Stomach (tissue), 8 donors: ENCODE measurements at regions not wholly inside any gene's neighbourhood (a gene's known extent, or its start where the extent isn't known, plus 50 kb on each side); places are given as distances from the start of the nearest gene placed in this dataset.

Experiments used
- DNase-seq, 2 donors: peaks; one replicate each; pipeline versions ENCODE4 v3.0.0 to v3.0.0-alpha.2; 2013 to 2019
- H3K27ac ChIP-seq, 5 donors: fragments of 200-600 bp in 4 of 5; sonication (generic) in 4 of 5; one replicate each; pipeline ENCODE4 v1.5.1; 2013 to 2019; ENCODE audit warnings: mild to moderate bottlenecking in 1 of 5, moderate library complexity in 1 of 5
- H3K27me3 ChIP-seq, 3 donors: fragments of 200-600 bp; sonication (generic); one replicate each; pipeline ENCODE4 v1.5.1; 2017 to 2019; ENCODE audit warnings: mixed run types in 1 of 3
- H3K36me3 ChIP-seq, 4 donors: fragments of 200-600 bp; sonication (generic); 1 replicate in 3 of 4; 2 replicates in 1 of 4; pipeline ENCODE4 v1.5.1; 2016 to 2019
- H3K4me1 ChIP-seq, 4 donors: fragments of 200-600 bp; sonication (generic); one replicate each; pipeline ENCODE4 v1.5.1; 2016 to 2019
- H3K4me3 ChIP-seq, 4 donors: fragments of 200-600 bp; sonication (generic) in 3 of 4; one replicate each; pipeline ENCODE4 v1.5.1; 2016 to 2019; ENCODE audit warnings: mild to moderate bottlenecking in 1 of 4
- H3K9me3 ChIP-seq, 4 donors: fragments of 200-600 bp; sonication (generic); one replicate each; pipeline ENCODE4 v1.5.1; 2016 to 2019
- CTCF ChIP-seq, 7 experiments: fragments of 450-650 bp in 4 of 7; fragments of 200-600 bp in 3 of 7; sonication (generic) in 3 of 7; IDR thresholded peaks; one replicate each; pipeline ENCODE4 v1.5.1; 2016 to 2019; ENCODE audit warnings: antibody characterized with exemption in 7 of 7, control low read depth in 2 of 7, mild to moderate bottlenecking in 1 of 7
- EP300 ChIP-seq: sonication (generic); formaldehyde crosslinking; IDR thresholded peaks from one replicate; pipeline ENCODE4 v1.6.1; 2017; ENCODE audit warnings: antibody characterized with exemption
- POLR2A ChIP-seq, 4 donors: fragments of 450-650 bp; IDR thresholded peaks; one replicate each; pipeline ENCODE4 v1.6.1; 2016; ENCODE audit warnings: antibody characterized with exemption in 4 of 4, control low read depth in 2 of 4, mild to moderate bottlenecking in 1 of 4, moderate library complexity in 1 of 4
- POLR2AphosphoS5 ChIP-seq, 3 donors: sonication (generic); formaldehyde crosslinking; IDR thresholded peaks; one replicate each; pipeline ENCODE4 v1.6.1; 2016; ENCODE audit warnings: antibody characterized with exemption in 3 of 3
- WGBS, 5 donors: extraction: QIAGEN DNeasy Blood & Tissue Kit in 3 of 5; methylation state at CpG; one replicate each; pipeline versions ENCODE4 v1.1.5 to v1.1.7; 2013 to 2018; 5-methylcytosine and 5-hydroxymethylcytosine counted together
- intact Hi-C: fragments of 100-400 bp; cut with DNase I; formaldehyde crosslinking; loops from one replicate; pipeline ENCODE4 v1.15.1; 2023; ENCODE audit warnings: low total_unique reads
- donor health status: healthy with polysubstance abuse.
- donor health status: Bipolar disorder and iron deficiency.
- donor health status: healthy.

- WGBS, 5 donors, result 61 to 82% (median 71%) methylated on average over 4 of the region's 4 CpGs
- DNase-seq, result no peak
- Histone ChIP-seq H3K9me3 (no peaks in the 10 kb centered on the region), H3K27me3 (no peaks in the 10 kb centered on the region), H3K4me1 (no peaks in the 10 kb centered on the region), H3K27ac (no peak overlapping the region), H3K36me3 (no peaks in the 10 kb centered on the region), H3K4me3 (no peak overlapping the region)
- TF ChIP-seq POLR2AphosphoS5 (IDR thresholded peaks at IDR 0.05), result no peak
- no peak for TF ChIP-seq EP300
- TF ChIP-seq CTCF (IDR thresholded peaks at IDR 0.05), result no peak
- no peak for TF ChIP-seq POLR2A (IDR thresholded peaks at IDR 0.05)
- intact Hi-C loops, result no loop called here
Observed at GRCh38 chr4:166259081-166259480, 386.0 kb downstream of the TLL1 start.

GRCh38 chr4:166274136-166274761 lies 401.2 kb downstream of the TLL1 start:
- WGBS, 5 donors, result 79 to 86% (median 80%) methylated on average over 21 of the region's 21 CpGs
- no peak for DNase-seq

GRCh38 chr4:166274775-166275174 lies 401.7 kb downstream of the TLL1 start:
- Histone ChIP-seq H3K4me3 (no peak overlapping the region), H3K4me1 (no peaks in the 10 kb centered on the region), H3K27ac (no peak overlapping the region), H3K36me3 (no peaks in the 10 kb centered on the region), H3K9me3 (no peaks in the 10 kb centered on the region), H3K27me3 (no peaks in the 10 kb centered on the region)
- TF ChIP-seq EP300 (no peak), CTCF (IDR thresholded peaks at IDR 0.05) (no peak), POLR2A (IDR thresholded peaks at IDR 0.05) (no peak)
- intact Hi-C loops, result no loop called here
- no peak for DNase-seq
- WGBS, 5 donors, result 68 to 84% (median 76%) methylated on average over 1 of the region's 1 CpG

More at GRCh38 chr4:166274136-166274761, 401.2 kb downstream of the TLL1 start:
- Histone ChIP-seq H3K4me3 (no peak overlapping the region), H3K36me3 (no peaks in the 10 kb centered on the region), H3K4me1 (no peaks in the 10 kb centered on the region), H3K27me3 (no peaks in the 10 kb centered on the region), H3K27ac (no peak overlapping the region), H3K9me3 (no peaks in the 10 kb centered on the region)
- intact Hi-C loops, result no loop called here
- TF ChIP-seq CTCF (IDR thresholded peaks at IDR 0.05) (no peak), POLR2A (IDR thresholded peaks at IDR 0.05) (no peak), EP300 (no peak), POLR2AphosphoS5 (IDR thresholded peaks at IDR 0.05) (no peak)

- intact Hi-C loops, result no loop called here
- WGBS, 5 donors, result 27 to 42% (median 36%) methylated on average over 1 of the region's 1 CpG
- no peak overlapping the region for H3K4me3 ChIP-seq
- no peak overlapping the region for H3K27ac ChIP-seq
- TF ChIP-seq POLR2A (IDR thresholded peaks at IDR 0.05) (no peak), EP300 (no peak), CTCF (IDR thresholded peaks at IDR 0.05) (no peak)
- H3K4me1 ChIP-seq, result no peaks in the 10 kb centered on the region
- H3K27me3 ChIP-seq, result no peaks in the 10 kb centered on the region
- no peak for DNase-seq
- H3K36me3 ChIP-seq, result no peaks in the 10 kb centered on the region
- no peaks in the 10 kb centered on the region for H3K9me3 ChIP-seq
Observed at GRCh38 chr4:166277401-166277800, 404.4 kb downstream of the TLL1 start.
